Endodermal cell (in vitro differentiated cells): ENCODE measurements at regions not wholly inside any gene's neighbourhood (a gene's known extent, or its start where the extent isn't known, plus 50 kb on each side); places are given as distances from the start of the nearest gene placed in this dataset.
A peak's percentile ranks its signal among the peaks of the same experiment; 100 is the strongest.
"Not testable (repeated sequence)": the region's sequence is repeated elsewhere in the genome, so short reads cannot be mapped to it uniquely, and the experiment has no call there.

Source experiments
- DNase-seq: peaks from one replicate; pipeline ENCODE4 v3.0.0-alpha.2; 2017
- H3K27ac ChIP-seq: 2 replicates; pipeline ENCODE4 v1.5.1; 2013; ENCODE audit warnings: mild to moderate bottlenecking, low read depth, low read length, moderate library complexity
- H3K27me3 ChIP-seq: 2 replicates; pipeline ENCODE4 v1.6.1; 2013; ENCODE audit warnings: mild to moderate bottlenecking, low read length, moderate library complexity; ENCODE audit not compliant: insufficient read depth, control insufficient read depth, poor library complexity, severe bottlenecking
- H3K36me3 ChIP-seq: 2 replicates; pipeline ENCODE4 v1.7.0; 2013; ENCODE audit warnings: mild to moderate bottlenecking, low read length, moderate library complexity; ENCODE audit not compliant: control insufficient read depth, insufficient read depth
- H3K4me1 ChIP-seq: one replicate; pipeline ENCODE4 v1.7.0; 2013; ENCODE audit warnings: low read length; ENCODE audit not compliant: control insufficient read depth, insufficient read depth
- H3K4me3 ChIP-seq: 2 replicates; pipeline ENCODE4 v1.5.1; 2013; ENCODE audit warnings: mild to moderate bottlenecking, low read length, moderate library complexity
- H3K9ac ChIP-seq: 2 replicates; pipeline ENCODE4 v1.6.1; 2013; ENCODE audit warnings: mild to moderate bottlenecking, low read length, moderate library complexity; ENCODE audit not compliant: poor library complexity, severe bottlenecking; ENCODE audit errors: extremely low read depth
- H3K9me3 ChIP-seq: 2 replicates; pipeline ENCODE4 v1.6.1; 2013; ENCODE audit warnings: mild to moderate bottlenecking, low read length, moderate library complexity; ENCODE audit not compliant: control insufficient read depth
- H3K27ac Mint-ChIP-seq: 2 replicates; pipeline ENCODE4 v1.8.0; 2020; ENCODE audit warnings: mixed read lengths
- H3K27me3 Mint-ChIP-seq: 2 replicates; pipeline ENCODE4 v1.8.0; 2021; ENCODE audit warnings: mild to moderate bottlenecking, mixed read lengths; ENCODE audit not compliant: insufficient read depth
- H3K36me3 Mint-ChIP-seq: 2 replicates; pipeline ENCODE4 v1.8.0; 2020; ENCODE audit warnings: low read depth, mixed read lengths
- H3K4me1 Mint-ChIP-seq: 2 replicates; pipeline ENCODE4 v1.8.0; 2020; ENCODE audit warnings: mixed read lengths
- H3K4me3 Mint-ChIP-seq: 2 replicates; pipeline ENCODE4 v1.8.0; 2020; ENCODE audit warnings: mild to moderate bottlenecking, moderate library complexity, mixed read lengths
- H3K9me3 Mint-ChIP-seq: 2 replicates; pipeline ENCODE4 v1.8.0; 2020; ENCODE audit warnings: mild to moderate bottlenecking, mixed read lengths
- CTCF ChIP-seq: fragments of 200-600 bp; sonication (generic); conservative IDR thresholded peaks from 2 replicates; pipeline ENCODE4 v1.5.0; 2021; ENCODE audit warnings: antibody characterized with exemption, mild to moderate bottlenecking
- WGBS, 2 experiments: methylation state at CpG; one replicate each; pipeline versions ENCODE4 v1.1.5 to v1.1.7; 2013; ENCODE audit warnings: missing lambda C conversion rate in 2 of 2, mixed read lengths in 1 of 2; ENCODE audit not compliant: insufficient coverage in 1 of 2, insufficient read length in 1 of 2; 5-methylcytosine and 5-hydroxymethylcytosine counted together

- no peaks in the 10 kb centered on the region for H3K27me3 ChIP-seq
- H3K4me1 ChIP-seq, result no peaks in the 10 kb centered on the region
- Mint-ChIP-seq H3K27me3 (no peaks in the 10 kb centered on the region), H3K27ac (no peak overlapping the region), H3K4me1 (no peaks in the 10 kb centered on the region), H3K9me3 (peaks cover 5% of the 10 kb centered on the region), H3K4me3 (no peak overlapping the region), H3K36me3 (peaks cover 5% of the 10 kb centered on the region)
- no peak for TF ChIP-seq CTCF
- no peak overlapping the region for H3K27ac ChIP-seq
- no peaks in the 10 kb centered on the region for H3K36me3 ChIP-seq
- peak; percentile 34 for DNase-seq
- peaks cover 64% of the 10 kb centered on the region for H3K9me3 ChIP-seq
- peak overlapping the region; percentile 20 for H3K4me3 ChIP-seq
- 60 to 63% methylated on average over 3 of the region's 3 CpGs for WGBS, 2 experiments
- H3K9ac ChIP-seq, result no peak overlapping the region
Measured at GRCh38 chr15:20643829-20644425, 102.3 kb upstream of the GOLGA6L6 start.

- Histone ChIP-seq H3K4me1 (no peaks in the 10 kb centered on the region), H3K4me3 (peak overlapping the region; percentile 20), H3K27ac (no peak overlapping the region), H3K9me3 (peaks cover 59% of the 10 kb centered on the region), H3K36me3 (no peaks in the 10 kb centered on the region), H3K9ac (no peak overlapping the region), H3K27me3 (no peaks in the 10 kb centered on the region)
- DNase-seq, result peak; percentile 32
- no peaks in the 10 kb centered on the region for H3K4me1 Mint-ChIP-seq
- 73 to 76% methylated on average over 3 to 4 of the region's 5 CpGs for WGBS, 2 experiments
- TF ChIP-seq CTCF, result no peak
- H3K27me3 Mint-ChIP-seq, result no peaks in the 10 kb centered on the region
- H3K27ac Mint-ChIP-seq, result no peak overlapping the region
- H3K4me3 Mint-ChIP-seq, result no peak overlapping the region
- H3K36me3 Mint-ChIP-seq, result peaks cover 5% of the 10 kb centered on the region
- peaks cover 5% of the 10 kb centered on the region for H3K9me3 Mint-ChIP-seq
Measured at GRCh38 chr15:20643024-20643770, 101.6 kb upstream of the GOLGA6L6 start.

- no peak overlapping the region for H3K4me3 ChIP-seq
- Mint-ChIP-seq H3K4me3 (no peak overlapping the region), H3K4me1 (no peaks in the 10 kb centered on the region), H3K27ac (no peak overlapping the region), H3K36me3 (peaks cover 5% of the 10 kb centered on the region), H3K27me3 (no peaks in the 10 kb centered on the region), H3K9me3 (peaks cover 5% of the 10 kb centered on the region)
- TF ChIP-seq CTCF, result no peak
- DNase-seq, result peak; percentile 38
- H3K27ac ChIP-seq, result no peak overlapping the region
- H3K36me3 ChIP-seq, result no peaks in the 10 kb centered on the region
- no peak overlapping the region for H3K9ac ChIP-seq
- no peaks in the 10 kb centered on the region for H3K27me3 ChIP-seq
- H3K4me1 ChIP-seq, result no peaks in the 10 kb centered on the region
- H3K9me3 ChIP-seq, result peaks cover 49% of the 10 kb centered on the region
- WGBS, 2 experiments, result 56 to 61% methylated on average over 4 to 6 of the region's 6 CpGs
Measured at GRCh38 chr15:20642054-20642767, 100.6 kb upstream of the GOLGA6L6 start.

GRCh38 chr15:20640427-20640826 lies 98.8 kb upstream of the GOLGA6L6 start:
- not testable (repeated sequence) for H3K27ac ChIP-seq, H3K36me3 Mint-ChIP-seq, H3K36me3 ChIP-seq, H3K4me1 ChIP-seq, H3K9ac ChIP-seq, H3K27ac Mint-ChIP-seq, H3K4me3 ChIP-seq, H3K27me3 ChIP-seq, H3K4me1 Mint-ChIP-seq, H3K27me3 Mint-ChIP-seq, H3K4me3 Mint-ChIP-seq, DNase-seq, H3K9me3 Mint-ChIP-seq
- WGBS, 2 experiments, result 0% methylated on average over 2 of the region's 5 CpGs; no CpG with 5 or more reads in 1 of the 2 experiments
- peaks cover 32% of the 10 kb centered on the region for H3K9me3 ChIP-seq

- not testable (repeated sequence) for H3K36me3 Mint-ChIP-seq, H3K36me3 ChIP-seq, H3K27ac Mint-ChIP-seq, H3K9ac ChIP-seq, H3K4me3 Mint-ChIP-seq, DNase-seq, H3K27me3 ChIP-seq, H3K27me3 Mint-ChIP-seq, H3K9me3 Mint-ChIP-seq, H3K4me1 Mint-ChIP-seq, H3K4me3 ChIP-seq, H3K4me1 ChIP-seq, H3K27ac ChIP-seq
- no CpG with 5 or more reads among the region's 5 CpGs for WGBS, 2 experiments
- H3K9me3 ChIP-seq, result peaks cover 24% of the 10 kb centered on the region
Measured at GRCh38 chr15:20639224-20639623, 97.6 kb upstream of the GOLGA6L6 start.
